ENCODE measurements at regions not wholly inside any gene's neighbourhood (a gene's known extent, or its start where the extent isn't known, plus 50 kb on each side); places are given as distances from the start of the nearest gene placed in this dataset.
"Not testable (repeated sequence)": the region's sequence is repeated elsewhere in the genome, so short reads cannot be mapped to it uniquely, and the experiment has no call there.

DNA sequence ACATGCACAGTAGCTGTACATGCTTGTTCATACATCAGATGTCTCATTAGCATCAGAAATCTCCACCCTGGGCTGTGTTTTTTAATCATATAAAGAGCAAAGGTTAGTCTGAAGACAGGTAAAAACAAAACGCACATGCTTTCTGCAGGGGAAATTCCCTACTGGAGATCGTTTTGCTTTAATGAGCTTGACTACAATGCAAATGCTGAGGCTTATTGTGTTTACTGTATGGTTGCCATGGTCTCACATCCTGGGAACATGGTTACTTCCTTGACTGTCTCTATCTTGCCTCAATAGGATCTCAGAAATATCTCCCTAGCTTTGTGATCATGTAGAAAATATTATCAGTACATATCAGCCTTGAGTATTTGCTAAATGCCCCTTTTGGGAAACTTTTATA lies 336.5 kb upstream of the TFPI start:
- no peaks in the 10 kb centered on the region for H3K4me1 ChIP-seq (ENCODE audit: insufficient read depth, low read length, poor library complexity, severe bottlenecking)
- POLR2A ChIA-PET (ENCODE audit: low non-redundant PET), result no interaction called here
- no peak for DNase-seq (ENCODE audit: low spot score)
- no peak overlapping the region for H3K27ac ChIP-seq (ENCODE audit: low read depth, low read length, poor library complexity, severe bottlenecking)
- H3K36me3 ChIP-seq (ENCODE audit: insufficient read depth, low read length, poor library complexity, severe bottlenecking), result no peaks in the 10 kb centered on the region
- intact Hi-C loops (cut with micrococcal nuclease; ENCODE audit: unreplicated experiment), result no loop called here
- H3K9me3 ChIP-seq (ENCODE audit: low read depth, low read length, poor library complexity, severe bottlenecking), result no peaks in the 10 kb centered on the region
- CTCF ChIA-PET, result no interaction called here
- BruUV-seq (replicated peaks), result no TSS peak
- no peak for TF ChIP-seq EZH2 (IDR thresholded peaks at IDR 0.05; ENCODE audit: borderline replicate concordance, low read depth, low read length, poor library complexity, severe bottlenecking)
- TF ChIP-seq, protein P1, sequence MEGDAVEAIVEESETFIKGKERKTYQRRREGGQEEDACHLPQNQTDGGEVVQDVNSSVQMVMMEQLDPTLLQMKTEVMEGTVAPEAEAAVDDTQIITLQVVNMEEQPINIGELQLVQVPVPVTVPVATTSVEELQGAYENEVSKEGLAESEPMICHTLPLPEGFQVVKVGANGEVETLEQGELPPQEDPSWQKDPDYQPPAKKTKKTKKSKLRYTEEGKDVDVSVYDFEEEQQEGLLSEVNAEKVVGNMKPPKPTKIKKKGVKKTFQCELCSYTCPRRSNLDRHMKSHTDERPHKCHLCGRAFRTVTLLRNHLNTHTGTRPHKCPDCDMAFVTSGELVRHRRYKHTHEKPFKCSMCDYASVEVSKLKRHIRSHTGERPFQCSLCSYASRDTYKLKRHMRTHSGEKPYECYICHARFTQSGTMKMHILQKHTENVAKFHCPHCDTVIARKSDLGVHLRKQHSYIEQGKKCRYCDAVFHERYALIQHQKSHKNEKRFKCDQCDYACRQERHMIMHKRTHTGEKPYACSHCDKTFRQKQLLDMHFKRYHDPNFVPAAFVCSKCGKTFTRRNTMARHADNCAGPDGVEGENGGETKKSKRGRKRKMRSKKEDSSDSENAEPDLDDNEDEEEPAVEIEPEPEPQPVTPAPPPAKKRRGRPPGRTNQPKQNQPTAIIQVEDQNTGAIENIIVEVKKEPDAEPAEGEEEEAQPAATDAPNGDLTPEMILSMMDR (conservative IDR thresholded peaks at IDR 0.05; ENCODE audit: low read depth, low read length), result no peak
- no peak overlapping the region for H3K4me3 ChIP-seq (ENCODE audit: low read depth, low read length, poor library complexity, severe bottlenecking)
- no peaks in the 10 kb centered on the region for H3K27me3 ChIP-seq (replicated peaks; ENCODE audit: insufficient read depth, low read depth, low read length, poor library complexity)

DNA sequence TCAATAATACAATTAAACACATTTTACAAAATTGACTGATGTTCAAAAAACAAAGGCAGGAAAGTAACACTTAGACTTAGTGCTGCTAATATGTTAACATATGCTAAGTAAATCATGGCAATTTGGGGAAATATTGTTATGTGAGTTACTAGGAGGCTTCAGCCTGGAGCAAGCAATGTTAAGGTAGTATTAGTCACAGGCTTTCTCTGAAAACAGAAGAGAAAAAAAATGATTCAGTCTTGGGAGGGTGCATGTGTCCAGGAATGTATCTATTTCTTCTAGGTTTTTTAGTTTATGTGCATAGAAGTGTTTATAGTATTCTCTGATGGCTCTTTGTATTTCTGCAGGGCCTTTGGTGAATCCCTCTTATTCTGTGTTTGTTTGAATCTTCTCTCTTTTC lies 345.8 kb upstream of the TFPI start:
- Histone ChIP-seq H3K36me3 (ENCODE audit: insufficient read depth, low read length, poor library complexity, severe bottlenecking) (no peaks in the 10 kb centered on the region), H3K27ac (ENCODE audit: low read depth, low read length, poor library complexity, severe bottlenecking) (no peak overlapping the region), H3K4me3 (ENCODE audit: low read depth, low read length, poor library complexity, severe bottlenecking) (no peak overlapping the region), H3K9me3 (ENCODE audit: low read depth, low read length, poor library complexity, severe bottlenecking) (no peaks in the 10 kb centered on the region), H3K4me1 (ENCODE audit: insufficient read depth, low read length, poor library complexity, severe bottlenecking) (no peaks in the 10 kb centered on the region), H3K27me3 (replicated peaks; ENCODE audit: insufficient read depth, low read depth, low read length, poor library complexity) (no peaks in the 10 kb centered on the region)
- DNase-seq (ENCODE audit: low spot score), result no peak
- POLR2A ChIA-PET (ENCODE audit: low non-redundant PET), result no interaction called here
- intact Hi-C loops (cut with micrococcal nuclease; ENCODE audit: unreplicated experiment), result no loop called here
- no peak for TF ChIP-seq EZH2 (IDR thresholded peaks at IDR 0.05; ENCODE audit: borderline replicate concordance, low read depth, low read length, poor library complexity, severe bottlenecking)
- TF ChIP-seq, protein P1 (conservative IDR thresholded peaks at IDR 0.05; ENCODE audit: low read depth, low read length), result no peak
- no TSS peak for BruUV-seq (replicated peaks)
- CTCF ChIA-PET, result no interaction called here

GRCh38 chr2:187906021-187906420 lies 351.8 kb upstream of the TFPI start:
- Histone ChIP-seq H3K27me3 (replicated peaks; ENCODE audit: insufficient read depth, low read depth, low read length, poor library complexity) (no peaks in the 10 kb centered on the region), H3K27ac (ENCODE audit: low read depth, low read length, poor library complexity, severe bottlenecking) (no peak overlapping the region), H3K9me3 (ENCODE audit: low read depth, low read length, poor library complexity, severe bottlenecking) (no peaks in the 10 kb centered on the region), H3K36me3 (ENCODE audit: insufficient read depth, low read length, poor library complexity, severe bottlenecking) (no peaks in the 10 kb centered on the region), H3K4me3 (ENCODE audit: low read depth, low read length, poor library complexity, severe bottlenecking) (no peak overlapping the region), H3K4me1 (ENCODE audit: insufficient read depth, low read length, poor library complexity, severe bottlenecking) (no peaks in the 10 kb centered on the region)
- no peak for TF ChIP-seq EZH2 (IDR thresholded peaks at IDR 0.05; ENCODE audit: borderline replicate concordance, low read depth, low read length, poor library complexity, severe bottlenecking)
- TF ChIP-seq, protein P1 (conservative IDR thresholded peaks at IDR 0.05; ENCODE audit: low read depth, low read length), result no peak
- DNase-seq (ENCODE audit: low spot score), result no peak
- no TSS peak for BruUV-seq (replicated peaks)
- intact Hi-C loops (cut with micrococcal nuclease; ENCODE audit: unreplicated experiment), result no loop called here
- ChIA-PET CTCF (no interaction called here), POLR2A (ENCODE audit: low non-redundant PET) (no interaction called here)

GRCh38 chr2:187910922-187911321 lies 356.7 kb upstream of the TFPI start:
- H3K27me3 ChIP-seq (replicated peaks; ENCODE audit: insufficient read depth, low read depth, low read length, poor library complexity); H3K4me3 ChIP-seq (ENCODE audit: low read depth, low read length, poor library complexity, severe bottlenecking); H3K36me3 ChIP-seq (ENCODE audit: insufficient read depth, low read length, poor library complexity, severe bottlenecking); H3K9me3 ChIP-seq (ENCODE audit: low read depth, low read length, poor library complexity, severe bottlenecking); BruUV-seq (replicated peaks); intact Hi-C loops (cut with micrococcal nuclease; ENCODE audit: unreplicated experiment); H3K27ac ChIP-seq (ENCODE audit: low read depth, low read length, poor library complexity, severe bottlenecking); H3K4me1 ChIP-seq (ENCODE audit: insufficient read depth, low read length, poor library complexity, severe bottlenecking); CTCF ChIA-PET; DNase-seq (ENCODE audit: low spot score); POLR2A ChIA-PET (ENCODE audit: low non-redundant PET): not testable (repeated sequence)

All from A673 (cell line).